HepG2 (cell line): ENCODE measurements at regions not wholly inside any gene's neighbourhood (a gene's known extent, or its start where the extent isn't known, plus 50 kb on each side); places are given as distances from the start of the nearest gene placed in this dataset.

Experiments used
- ATAC-seq: fragments of 200-7000 bp; cut with Tn5 transposase; 3 replicates; pipeline ENCODE4 v1.9.1; 2020; ENCODE audit warnings: mild to moderate bottlenecking, moderate library complexity
- BruUV-seq: library from RNA; stranded (reverse); fragments of 400-500 nt; replicated peaks from 2 replicates; lab custom pipeline; 2021; lab: Mats Ljungman, UMichigan
- CTCF ChIA-PET: fragments of 300-600 bp; formaldehyde crosslinking; extraction: SDS; loops from one replicate; lab custom pipeline; 2021; ENCODE audit warnings: low total read pairs, inconsistent platforms, low intra/inter-chr PET ratio; lab: Yijun Ruan, JAX
- POLR2A ChIA-PET: fragments of 350-600 bp; sonication (Branson Sonifier 250); formaldehyde crosslinking; loops from one replicate; lab custom pipeline; 2020; ENCODE audit warnings: antibody characterized with exemption, inconsistent platforms; lab: Yijun Ruan, JAX
- DNase-seq: peaks from one replicate; pipeline ENCODE4 v3.0.0-alpha.2; 2015; ENCODE audit warnings: low spot score
- FAIRE-seq: peaks from 3 replicates; lab custom pipeline; 2011; peaks lifted over from hg19 to GRCh38; lab: Jason Lieb, UNC
- H2AFZ ChIP-seq: one replicate; pipeline ENCODE4 v1.6.1; 2011; ENCODE audit warnings: low read length, inconsistent platforms
- H3K27ac ChIP-seq: fragments of 300-600 bp; 3 replicates; pipeline ENCODE4 v1.8.0; 2011; ENCODE audit warnings: mixed run types, mild to moderate bottlenecking, mixed read lengths, low read length, inconsistent platforms; ENCODE audit not compliant: insufficient read depth; ENCODE audit errors: extremely low read length
- H3K27me3 ChIP-seq, 2 experiments: fragments of 200-600 bp in 1 of 2; 2 replicates in 1 of 2; 3 replicates in 1 of 2; pipeline versions ENCODE4 v1.6.0 to v1.8.0; 2011; ENCODE audit warnings: low read length in 2 of 2, mild to moderate bottlenecking in 2 of 2, moderate library complexity in 2 of 2, inconsistent platforms in 1 of 2; ENCODE audit not compliant: insufficient read depth in 2 of 2, control insufficient read depth in 1 of 2
- H3K36me3 ChIP-seq, 2 experiments: fragments of 200-600 bp in 1 of 2; replicated peaks in 1 of 2; 2 replicates in 1 of 2; 3 replicates in 1 of 2; pipeline versions ENCODE4 v1.5.1 to v1.8.0; 2011; ENCODE audit warnings: low read length in 2 of 2, inconsistent platforms in 1 of 2; ENCODE audit not compliant: insufficient read depth in 2 of 2, control insufficient read depth in 1 of 2
- H3K4me1 ChIP-seq: 2 replicates; pipeline ENCODE4 v1.5.1; 2012; ENCODE audit warnings: low read length, inconsistent platforms; ENCODE audit not compliant: insufficient read depth
- H3K4me2 ChIP-seq: 2 replicates; pipeline ENCODE4 v1.6.0; 2011; ENCODE audit warnings: low read depth, low read length, inconsistent platforms
- H3K4me3 ChIP-seq, 3 experiments: fragments of 200-600 bp in 1 of 3; sonication (generic), shearing (Covaris generic) in 1 of 3; replicated peaks in 1 of 3; 2 replicates each; pipeline ENCODE4 v1.5.1; 2011 to 2016; ENCODE audit warnings: low read length in 3 of 3, inconsistent platforms in 2 of 3, low read depth in 2 of 3, mild to moderate bottlenecking in 2 of 3, control low read depth in 1 of 3, mixed read lengths in 1 of 3; ENCODE audit not compliant: insufficient read depth in 1 of 3
- H3K79me2 ChIP-seq: one replicate; pipeline ENCODE4 v1.6.1; 2011; ENCODE audit warnings: low read length, inconsistent platforms; ENCODE audit not compliant: insufficient read depth
- H3K9ac ChIP-seq: 2 replicates; pipeline ENCODE4 v1.6.0; 2011; ENCODE audit warnings: mild to moderate bottlenecking, low read depth, low read length, inconsistent platforms; ENCODE audit not compliant: insufficient read depth
- H3K9me3 ChIP-seq: 2 replicates; pipeline ENCODE4 v1.5.1; 2012; ENCODE audit warnings: mild to moderate bottlenecking, low read length
- H4K20me1 ChIP-seq: 2 replicates; pipeline ENCODE4 v1.6.0; 2011; ENCODE audit warnings: inconsistent platforms, mild to moderate bottlenecking, low read length, moderate library complexity; ENCODE audit not compliant: insufficient read depth
- ASH2L ChIP-seq: fragments of 300-600, 200-600 bp; sonication (generic); IDR thresholded peaks from 2 replicates; pipeline ENCODE4 v1.7.0; 2017; ENCODE audit warnings: low read depth, mild to moderate bottlenecking, moderate library complexity, mixed read lengths, low read length; ENCODE audit not compliant: insufficient read length
- ATF6 ChIP-seq: sonication (generic); formaldehyde crosslinking; conservative IDR thresholded peaks from 2 replicates; pipeline ENCODE4 v1.4.0; 2020; ENCODE audit warnings: missing genetic modification reagents
- MBD4 ChIP-seq: IDR thresholded peaks from 2 replicates; pipeline ENCODE4 v1.6.1; 2012; ENCODE audit warnings: low read length, inconsistent platforms, borderline replicate concordance
- PITX1 ChIP-seq: sonication (generic); formaldehyde crosslinking; IDR thresholded peaks from 2 replicates; pipeline ENCODE4 v1.5.1; 2020; ENCODE audit warnings: mild to moderate bottlenecking, missing genetic modification reagents
- ZBTB38 ChIP-seq: sonication (generic); formaldehyde crosslinking; IDR thresholded peaks from 2 replicates; pipeline ENCODE4 v1.5.1; 2020; ENCODE audit warnings: mild to moderate bottlenecking, missing genetic modification reagents
- ZNF891 ChIP-seq: sonication (generic); formaldehyde crosslinking; IDR thresholded peaks from 2 replicates; pipeline ENCODE4 v1.5.0; 2020; ENCODE audit warnings: mild to moderate bottlenecking, missing genetic modification reagents
- WGBS: methylation state at CpG from one replicate; pipeline ENCODE4 v1.1.6; 2017; ENCODE audit warnings: low lambda C conversion rate; 5-methylcytosine and 5-hydroxymethylcytosine counted together
- in situ Hi-C: cut with HindIII; loops from 2 replicates; pipeline ENCODE4 v1.10.0; 2017; ENCODE audit warnings: low pct_unique_long_range_greater_than_20kb; ENCODE audit not compliant: extremely low pct_ligation_motif_present
- intact Hi-C: fragments of 100-400 bp; cut with micrococcal nuclease; formaldehyde crosslinking; loops from one replicate; pipeline ENCODE4 v1.10.0; 2022; ENCODE audit not compliant: unreplicated experiment
- TF ChIP-seq, protein P1 (sequence below): IDR thresholded peaks from 2 replicates; pipeline ENCODE4 v1.6.1; 2016
- TF ChIP-seq, protein P2 (sequence below): sonication (generic); formaldehyde crosslinking; IDR thresholded peaks from 2 replicates; pipeline ENCODE4 v1.9.0; 2021; ENCODE audit warnings: missing genetic modification reagents, borderline replicate concordance

DNA sequence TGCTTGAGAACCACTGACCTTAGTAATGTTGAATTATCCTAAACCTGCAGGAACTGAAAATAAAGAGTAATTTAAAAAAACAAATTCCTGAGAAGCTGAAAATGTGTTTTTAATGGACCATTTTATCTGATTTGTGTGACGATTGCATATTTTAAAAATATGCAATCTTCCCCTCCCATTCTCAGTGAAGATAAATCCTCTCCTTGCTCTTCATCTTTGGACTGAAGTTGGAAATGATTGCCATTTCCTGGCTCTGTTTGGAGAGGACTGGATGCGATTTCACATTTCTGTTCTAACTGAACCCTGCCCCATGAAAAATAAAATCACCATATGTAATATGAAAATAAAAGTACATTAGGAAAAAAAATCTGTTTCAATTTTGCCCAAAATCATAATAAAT is 216.3 kb downstream of the SLC6A15 start:
- H3K36me3 ChIP-seq = no peaks in the 10 kb centered on the region
- no peaks in the 10 kb centered on the region for H3K27me3 ChIP-seq
- in situ Hi-C loops (no loop called here), intact Hi-C loops (no loop called here)
- no peaks in the 10 kb centered on the region for H4K20me1 ChIP-seq
- no peak for DNase-seq
- BruUV-seq = no TSS peak
- no peak overlapping the region for H3K27ac ChIP-seq
- 0% methylated on average over 2 of the region's 2 CpGs for WGBS
- no peak for FAIRE-seq
- H3K79me2 ChIP-seq = no peaks in the 10 kb centered on the region
- TF ChIP-seq ZNF891 (no peak), ZBTB38 (CRISPR knock-in tag) (no peak), MBD4 (no peak), ASH2L (no peak), PITX1 (CRISPR knock-in tag) (no peak), ATF6 (CRISPR knock-in tag) (no peak)
- TF ChIP-seq, protein P1, sequence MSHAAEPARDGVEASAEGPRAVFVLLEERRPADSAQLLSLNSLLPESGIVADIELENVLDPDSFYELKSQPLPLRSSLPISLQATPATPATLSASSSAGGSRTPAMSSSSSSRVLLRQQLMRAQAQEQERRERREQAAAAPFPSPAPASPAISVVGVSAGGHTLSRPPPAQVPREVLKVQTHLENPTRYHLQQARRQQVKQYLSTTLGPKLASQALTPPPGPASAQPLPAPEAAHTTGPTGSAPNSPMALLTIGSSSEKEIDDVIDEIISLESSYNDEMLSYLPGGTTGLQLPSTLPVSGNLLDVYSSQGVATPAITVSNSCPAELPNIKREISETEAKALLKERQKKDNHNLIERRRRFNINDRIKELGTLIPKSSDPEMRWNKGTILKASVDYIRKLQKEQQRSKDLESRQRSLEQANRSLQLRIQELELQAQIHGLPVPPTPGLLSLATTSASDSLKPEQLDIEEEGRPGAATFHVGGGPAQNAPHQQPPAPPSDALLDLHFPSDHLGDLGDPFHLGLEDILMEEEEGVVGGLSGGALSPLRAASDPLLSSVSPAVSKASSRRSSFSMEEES (CRISPR knock-in tag) = no peak
- TF ChIP-seq, protein P2, sequence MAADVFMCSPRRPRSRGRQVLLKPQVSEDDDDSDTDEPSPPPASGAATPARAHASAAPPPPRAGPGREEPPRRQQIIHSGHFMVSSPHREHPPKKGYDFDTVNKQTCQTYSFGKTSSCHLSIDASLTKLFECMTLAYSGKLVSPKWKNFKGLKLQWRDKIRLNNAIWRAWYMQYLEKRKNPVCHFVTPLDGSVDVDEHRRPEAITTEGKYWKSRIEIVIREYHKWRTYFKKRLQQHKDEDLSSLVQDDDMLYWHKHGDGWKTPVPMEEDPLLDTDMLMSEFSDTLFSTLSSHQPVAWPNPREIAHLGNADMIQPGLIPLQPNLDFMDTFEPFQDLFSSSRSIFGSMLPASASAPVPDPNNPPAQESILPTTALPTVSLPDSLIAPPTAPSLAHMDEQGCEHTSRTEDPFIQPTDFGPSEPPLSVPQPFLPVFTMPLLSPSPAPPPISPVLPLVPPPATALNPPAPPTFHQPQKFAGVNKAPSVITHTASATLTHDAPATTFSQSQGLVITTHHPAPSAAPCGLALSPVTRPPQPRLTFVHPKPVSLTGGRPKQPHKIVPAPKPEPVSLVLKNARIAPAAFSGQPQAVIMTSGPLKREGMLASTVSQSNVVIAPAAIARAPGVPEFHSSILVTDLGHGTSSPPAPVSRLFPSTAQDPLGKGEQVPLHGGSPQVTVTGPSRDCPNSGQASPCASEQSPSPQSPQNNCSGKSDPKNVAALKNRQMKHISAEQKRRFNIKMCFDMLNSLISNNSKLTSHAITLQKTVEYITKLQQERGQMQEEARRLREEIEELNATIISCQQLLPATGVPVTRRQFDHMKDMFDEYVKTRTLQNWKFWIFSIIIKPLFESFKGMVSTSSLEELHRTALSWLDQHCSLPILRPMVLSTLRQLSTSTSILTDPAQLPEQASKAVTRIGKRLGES = no peak
- no peak for ATAC-seq
- no peaks in the 10 kb centered on the region for H3K4me1 ChIP-seq
- H3K9me3 ChIP-seq = no peaks in the 10 kb centered on the region
- CTCF ChIA-PET = no interaction called here
- H3K4me3 ChIP-seq = no peak overlapping the region
- H3K4me2 ChIP-seq = no peak overlapping the region
- H2AFZ ChIP-seq = no peak overlapping the region
- POLR2A ChIA-PET = no interaction called here
- H3K9ac ChIP-seq = no peak overlapping the region
